Trophoblast cell (in vitro differentiated cells and primary cell): ENCODE measurements at regions not wholly inside any gene's neighbourhood (a gene's known extent, or its start where the extent isn't known, plus 50 kb on each side); places are given as distances from the start of the nearest gene placed in this dataset.

Experiments
- DNase-seq, 2 donors: peaks; one replicate each; pipeline ENCODE4 v3.0.0-alpha.2; 2016
- H2AFZ ChIP-seq: 2 replicates; pipeline ENCODE4 v1.6.1; 2013; ENCODE audit warnings: low read length, moderate library complexity, mild to moderate bottlenecking; ENCODE audit not compliant: insufficient read depth, poor library complexity
- H2AK5ac ChIP-seq: 2 replicates; pipeline ENCODE4 v1.6.1; 2013; ENCODE audit warnings: mild to moderate bottlenecking, low read length
- H2BK120ac ChIP-seq: 2 replicates; pipeline ENCODE4 v1.6.1; 2013; ENCODE audit warnings: low read length, mild to moderate bottlenecking, moderate library complexity; ENCODE audit not compliant: insufficient read depth, poor library complexity
- H2BK12ac ChIP-seq: 2 replicates; pipeline ENCODE4 v1.6.1; 2013; ENCODE audit warnings: mild to moderate bottlenecking, low read length, moderate library complexity
- H2BK5ac ChIP-seq: 2 replicates; pipeline ENCODE4 v1.6.1; 2013; ENCODE audit warnings: low read length, low read depth, moderate library complexity, mild to moderate bottlenecking; ENCODE audit not compliant: poor library complexity
- H3K14ac ChIP-seq: 2 replicates; pipeline ENCODE4 v1.6.1; 2013; ENCODE audit warnings: mild to moderate bottlenecking, low read length
- H3K18ac ChIP-seq: 2 replicates; pipeline ENCODE4 v1.6.1; 2013; ENCODE audit warnings: mild to moderate bottlenecking, low read length
- H3K23ac ChIP-seq: 2 replicates; pipeline ENCODE4 v1.6.1; 2013; ENCODE audit warnings: low read length
- H3K27ac ChIP-seq: 2 replicates; pipeline ENCODE4 v1.5.1; 2013; ENCODE audit warnings: low read depth, mild to moderate bottlenecking, inconsistent platforms, low read length, moderate library complexity
- H3K27me3 ChIP-seq: 2 replicates; pipeline ENCODE4 v1.6.1; 2013; ENCODE audit warnings: inconsistent platforms, mild to moderate bottlenecking, low read length, moderate library complexity; ENCODE audit not compliant: insufficient read depth
- H3K36me3 ChIP-seq, 2 experiments: 1 replicate in 1 of 2; 2 replicates in 1 of 2; pipeline ENCODE4 v1.6.1; 2013; ENCODE audit warnings: low read length in 2 of 2, mild to moderate bottlenecking in 2 of 2, moderate library complexity in 1 of 2; ENCODE audit not compliant: insufficient read depth in 2 of 2, control insufficient read depth in 1 of 2
- H3K4ac ChIP-seq: 2 replicates; pipeline ENCODE4 v1.6.1; 2013; ENCODE audit warnings: low read depth, mild to moderate bottlenecking, low read length, moderate library complexity
- H3K4me1 ChIP-seq, 2 experiments: 1 replicate in 1 of 2; 2 replicates in 1 of 2; pipeline ENCODE4 v1.6.1; 2013; ENCODE audit warnings: low read length in 2 of 2, mild to moderate bottlenecking in 2 of 2, moderate library complexity in 1 of 2; ENCODE audit not compliant: insufficient read depth in 2 of 2, control insufficient read depth in 1 of 2
- H3K4me2 ChIP-seq: 2 replicates; pipeline ENCODE4 v1.6.1; 2013; ENCODE audit warnings: inconsistent platforms, mild to moderate bottlenecking, low read length, moderate library complexity
- H3K4me3 ChIP-seq: 2 replicates; pipeline ENCODE4 v1.5.1; 2013; ENCODE audit warnings: mild to moderate bottlenecking, low read depth, low read length, inconsistent platforms
- H3K79me1 ChIP-seq: one replicate; pipeline ENCODE4 v1.6.1; 2013; ENCODE audit warnings: low read length
- H3K79me2 ChIP-seq: 2 replicates; pipeline ENCODE4 v1.6.1; 2013; ENCODE audit warnings: low read length, mild to moderate bottlenecking; ENCODE audit not compliant: control insufficient read depth, insufficient read depth, poor library complexity
- H3K9ac ChIP-seq: 2 replicates; pipeline ENCODE4 v1.6.1; 2013; ENCODE audit warnings: mild to moderate bottlenecking, low read length
- H3K9me3 ChIP-seq: 2 replicates; pipeline ENCODE4 v1.6.1; 2013; ENCODE audit warnings: low read depth, mild to moderate bottlenecking, control low read depth, inconsistent platforms, low read length; ENCODE audit not compliant: insufficient read depth
- H4K12ac ChIP-seq: 2 replicates; pipeline ENCODE4 v1.6.1; 2013; ENCODE audit warnings: low read depth, mild to moderate bottlenecking, low read length, moderate library complexity
- H4K8ac ChIP-seq: 2 replicates; pipeline ENCODE4 v1.6.1; 2013; ENCODE audit warnings: low read depth, mild to moderate bottlenecking, low read length, moderate library complexity
- H4K91ac ChIP-seq: one replicate; pipeline ENCODE4 v1.6.1; 2013; ENCODE audit warnings: low read depth, mild to moderate bottlenecking, low read length, moderate library complexity
- WGBS: extraction: QIAGEN DNeasy Blood & Tissue Kit; methylation state at CpG from one replicate; pipeline ENCODE4 v1.1.7; 2013; ENCODE audit warnings: missing lambda C conversion rate; ENCODE audit not compliant: insufficient read length, insufficient coverage; ENCODE audit errors: extremely low coverage; 5-methylcytosine and 5-hydroxymethylcytosine counted together

- Histone ChIP-seq H2BK5ac (no peak overlapping the region), H2AFZ (no peak overlapping the region), H2BK12ac (no peak overlapping the region), H3K79me2 (no peaks in the 10 kb centered on the region), H3K18ac (no peak overlapping the region), H2AK5ac (no peak overlapping the region), H3K9me3 (no peaks in the 10 kb centered on the region), H3K14ac (no peak overlapping the region), H4K91ac (no peak overlapping the region), H3K4me2 (no peak overlapping the region), H2BK120ac (no peak overlapping the region), H3K79me1 (no peaks in the 10 kb centered on the region), H3K23ac (no peak overlapping the region), H4K12ac (no peak overlapping the region), H3K4me1 (no peaks in the 10 kb centered on the region), H3K4me3 (no peak overlapping the region), H3K4ac (no peak overlapping the region), H3K27me3 (no peaks in the 10 kb centered on the region), H4K8ac (no peak overlapping the region), H3K27ac (no peak overlapping the region), H3K36me3 (no peaks in the 10 kb centered on the region), H3K9ac (no peak overlapping the region)
- DNase-seq = no peak
- WGBS = no CpG with 5 or more reads among the region's 2 CpGs
These were observed 174.7 kb downstream of the MTX2 start for GRCh38 chr2:176443946-176444345.

- H2AK5ac ChIP-seq = no peak overlapping the region
These were observed 176.7 kb downstream of the MTX2 start for GRCh38 chr2:176445956-176446355.

DNA sequence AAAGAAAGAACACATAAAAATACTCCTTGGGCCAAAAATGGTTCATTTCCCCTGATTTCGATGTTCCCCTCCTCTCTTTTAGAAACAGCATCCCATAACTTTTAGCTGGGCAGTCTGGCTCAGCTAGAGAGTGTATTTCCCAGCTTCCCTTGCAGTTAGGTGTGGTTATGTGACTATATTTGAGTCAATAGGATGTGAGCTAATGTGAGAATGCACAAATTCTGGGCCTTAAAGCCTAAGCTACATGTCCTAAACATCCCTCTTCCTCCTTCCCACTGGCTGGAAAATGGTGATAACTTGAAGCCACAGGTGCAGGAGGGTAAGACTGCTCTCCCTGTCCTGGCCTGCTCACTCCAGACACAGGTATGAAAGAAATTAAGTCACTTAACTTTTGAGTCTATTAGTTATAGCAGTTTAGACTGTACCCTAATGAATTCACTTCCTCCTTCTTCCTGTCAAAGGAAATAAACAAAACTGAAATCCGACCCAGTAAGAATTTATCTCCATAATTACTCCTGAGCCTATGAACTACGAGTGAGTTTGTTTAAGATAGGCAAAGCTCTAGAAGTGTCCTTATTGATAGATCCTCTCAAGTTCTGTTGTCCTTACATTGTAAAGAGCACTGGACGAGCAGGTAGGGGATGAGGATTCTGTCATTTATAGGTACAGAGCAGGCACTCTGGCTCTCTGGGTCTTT is 177.6 kb downstream of the MTX2 start:
- no peak overlapping the region for H3K9ac ChIP-seq
- H3K36me3 ChIP-seq = no peaks in the 10 kb centered on the region
- H2AFZ ChIP-seq = no peak overlapping the region
- H3K23ac ChIP-seq = no peak overlapping the region
- no peak overlapping the region for H4K8ac ChIP-seq
- H3K9me3 ChIP-seq = no peaks in the 10 kb centered on the region
- no CpG with 5 or more reads among the region's 4 CpGs for WGBS
- H2BK120ac ChIP-seq = no peak overlapping the region
- no peak overlapping the region for H3K18ac ChIP-seq
- no peak overlapping the region for H4K91ac ChIP-seq
- no peaks in the 10 kb centered on the region for H3K4me1 ChIP-seq
- H3K4me2 ChIP-seq = no peak overlapping the region
- H3K4ac ChIP-seq = no peak overlapping the region
- no peak overlapping the region for H2BK5ac ChIP-seq
- no peak overlapping the region for H3K4me3 ChIP-seq
- no peak overlapping the region for H3K27ac ChIP-seq
- no peak overlapping the region for H2AK5ac ChIP-seq
- no peaks in the 10 kb centered on the region for H3K27me3 ChIP-seq
- no peaks in the 10 kb centered on the region for H3K79me2 ChIP-seq
- no peak overlapping the region for H3K14ac ChIP-seq
- H4K12ac ChIP-seq = no peak overlapping the region
- no peaks in the 10 kb centered on the region for H3K79me1 ChIP-seq
- no peak overlapping the region for H2BK12ac ChIP-seq
- DNase-seq = no peak

More at GRCh38 chr2:176445956-176446355, 176.7 kb downstream of the MTX2 start:
- no peak overlapping the region for H3K9ac ChIP-seq
- H3K14ac ChIP-seq = no peak overlapping the region
- H3K27me3 ChIP-seq = no peaks in the 10 kb centered on the region
- H3K23ac ChIP-seq = no peak overlapping the region
- no peak overlapping the region for H2BK120ac ChIP-seq
- no peak overlapping the region for H2BK5ac ChIP-seq
- H2AFZ ChIP-seq = no peak overlapping the region
- no peak overlapping the region for H2BK12ac ChIP-seq
- H3K36me3 ChIP-seq = no peaks in the 10 kb centered on the region
- H4K91ac ChIP-seq = no peak overlapping the region
- H3K4me1 ChIP-seq = no peaks in the 10 kb centered on the region
- no peak overlapping the region for H4K8ac ChIP-seq
- H3K79me2 ChIP-seq = no peaks in the 10 kb centered on the region
- no peak overlapping the region for H3K27ac ChIP-seq
- H3K4me2 ChIP-seq = no peak overlapping the region
- no CpG with 5 or more reads among the region's 4 CpGs for WGBS
- H4K12ac ChIP-seq = no peak overlapping the region
- H3K4ac ChIP-seq = no peak overlapping the region
- H3K4me3 ChIP-seq = no peak overlapping the region
- H3K9me3 ChIP-seq = no peaks in the 10 kb centered on the region
- peak; percentile 73 to 82 for DNase-seq
- H3K79me1 ChIP-seq = no peaks in the 10 kb centered on the region
- no peak overlapping the region for H3K18ac ChIP-seq

GRCh38 chr2:176447616-176448015 is 178.4 kb downstream of the MTX2 start:
- no peak overlapping the region for H2AFZ ChIP-seq
- no peaks in the 10 kb centered on the region for H3K79me1 ChIP-seq
- H3K18ac ChIP-seq = no peak overlapping the region
- H4K8ac ChIP-seq = no peak overlapping the region
- H3K23ac ChIP-seq = no peak overlapping the region
- no peaks in the 10 kb centered on the region for H3K36me3 ChIP-seq
- no peak overlapping the region for H2BK120ac ChIP-seq
- no peak for DNase-seq
- H3K27me3 ChIP-seq = no peaks in the 10 kb centered on the region
- no peaks in the 10 kb centered on the region for H3K9me3 ChIP-seq
- no peaks in the 10 kb centered on the region for H3K79me2 ChIP-seq
- no peak overlapping the region for H4K91ac ChIP-seq
- H3K4me1 ChIP-seq = no peaks in the 10 kb centered on the region
- H3K4ac ChIP-seq = no peak overlapping the region
- H3K4me3 ChIP-seq = no peak overlapping the region
- no peak overlapping the region for H3K27ac ChIP-seq
- H3K14ac ChIP-seq = no peak overlapping the region
- WGBS = no CpG with 5 or more reads among the region's 1 CpG
- no peak overlapping the region for H2BK12ac ChIP-seq
- no peak overlapping the region for H4K12ac ChIP-seq
- no peak overlapping the region for H2BK5ac ChIP-seq
- H3K9ac ChIP-seq = no peak overlapping the region
- no peak overlapping the region for H2AK5ac ChIP-seq
- no peak overlapping the region for H3K4me2 ChIP-seq
